ENCODE measurements at regions not wholly inside any gene's neighbourhood (a gene's known extent, or its start where the extent isn't known, plus 50 kb on each side); places are given as distances from the start of the nearest gene placed in this dataset.
"Not testable (repeated sequence)": the region's sequence is repeated elsewhere in the genome, so short reads cannot be mapped to it uniquely, and the experiment has no call there.

- DNase-seq (no peak), ATAC-seq (no peak)
- intact Hi-C loops (cut with DNase I, micrococcal nuclease): no loop called here
- no peak for TF ChIP-seq CTCF (IDR thresholded peaks at IDR 0.05)
- no peak overlapping the region for H3K4me3 ChIP-seq
- no peaks in the 10 kb centered on the region for H3K9me3 ChIP-seq
- no peaks in the 10 kb centered on the region for H3K4me1 ChIP-seq (ENCODE audit: low read depth)
- H3K36me3 ChIP-seq (ENCODE audit: low read depth): no peaks in the 10 kb centered on the region
Measured at GRCh38 chr10:29375888-29376287, 87.0 kb downstream of the LYZL1 start.

- TF ChIP-seq CTCF (IDR thresholded peaks at IDR 0.05): peak; percentile 61
- intact Hi-C loops (cut with DNase I, micrococcal nuclease): no loop called here
- ATAC-seq: no peak
- H3K9me3 ChIP-seq: no peaks in the 10 kb centered on the region
- peak in 1 of 3 donors; percentile 23 for DNase-seq
- H3K4me1 ChIP-seq (ENCODE audit: low read depth): no peaks in the 10 kb centered on the region
- H3K36me3 ChIP-seq (ENCODE audit: low read depth): no peaks in the 10 kb centered on the region
- H3K4me3 ChIP-seq: no peak overlapping the region
Measured at GRCh38 chr10:29377333-29377961, 88.6 kb downstream of the LYZL1 start.

- no peak for DNase-seq
- ATAC-seq: no peak
Measured at GRCh38 chr10:29378106-29378505, 89.2 kb downstream of the LYZL1 start.

GRCh38 chr10:29379208-29379607 lies 90.3 kb downstream of the LYZL1 start:
- intact Hi-C loops (cut with DNase I, micrococcal nuclease): no loop called here
- ATAC-seq: no peak
- no peaks in the 10 kb centered on the region for H3K4me1 ChIP-seq (ENCODE audit: low read depth)
- no peaks in the 10 kb centered on the region for H3K9me3 ChIP-seq
- no peak for TF ChIP-seq CTCF (IDR thresholded peaks at IDR 0.05)
- no peaks in the 10 kb centered on the region for H3K36me3 ChIP-seq (ENCODE audit: low read depth)
- DNase-seq: no peak
- H3K4me3 ChIP-seq: no peak overlapping the region

More at GRCh38 chr10:29378106-29378505, 89.2 kb downstream of the LYZL1 start:
- no peak for TF ChIP-seq CTCF (IDR thresholded peaks at IDR 0.05)
- no peaks in the 10 kb centered on the region for H3K4me1 ChIP-seq (ENCODE audit: low read depth)
- intact Hi-C loops (cut with DNase I, micrococcal nuclease): no loop called here
- H3K9me3 ChIP-seq: no peaks in the 10 kb centered on the region
- H3K4me3 ChIP-seq: no peak overlapping the region
- no peaks in the 10 kb centered on the region for H3K36me3 ChIP-seq (ENCODE audit: low read depth)

- ATAC-seq; intact Hi-C loops (cut with DNase I, micrococcal nuclease); H3K9me3 ChIP-seq: not testable (repeated sequence)
Measured at GRCh38 chr10:29379777-29380598, 91.1 kb downstream of the LYZL1 start.

GRCh38 chr10:29380599-29381511 lies 92.0 kb downstream of the LYZL1 start:
- H3K9me3 ChIP-seq; intact Hi-C loops (cut with DNase I, micrococcal nuclease); DNase-seq; H3K4me3 ChIP-seq; H3K4me1 ChIP-seq (ENCODE audit: low read depth); ATAC-seq; H3K36me3 ChIP-seq (ENCODE audit: low read depth): not testable (repeated sequence)

More at GRCh38 chr10:29379777-29380598, 91.1 kb downstream of the LYZL1 start:
- not testable (repeated sequence) for H3K36me3 ChIP-seq (ENCODE audit: low read depth); H3K4me1 ChIP-seq (ENCODE audit: low read depth); DNase-seq; H3K4me3 ChIP-seq
